ENCODE measurements at regions not wholly inside any gene's neighbourhood (a gene's known extent, or its start where the extent isn't known, plus 50 kb on each side); places are given as distances from the start of the nearest gene placed in this dataset.

DNA sequence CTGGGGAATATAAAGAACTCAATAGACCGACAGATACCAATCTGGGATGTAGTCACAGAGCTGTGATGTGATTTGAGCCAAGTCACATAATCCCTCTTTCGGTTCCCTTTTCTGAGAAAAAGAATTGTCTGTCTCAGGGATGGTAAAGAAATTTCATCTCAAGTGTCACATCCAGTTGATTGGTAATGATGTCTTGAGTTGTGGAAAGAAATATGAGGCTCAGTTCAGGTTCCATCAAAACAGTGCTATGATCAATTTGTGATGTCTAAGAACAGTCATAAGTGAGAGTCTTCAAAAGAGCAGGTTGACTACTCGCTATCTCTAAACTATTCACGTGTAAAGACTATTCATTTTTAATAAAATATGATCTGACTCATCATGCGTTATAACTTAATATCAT, 223.3 kb downstream of the METTL4 start:
- Mint-ChIP-seq H3K27ac (no peak overlapping the region), H3K4me3 (no peak overlapping the region), H3K36me3 (no peaks in the 10 kb centered on the region), H3K4me1 (no peaks in the 10 kb centered on the region), H3K9me3 (peaks cover 0 to 2% (median 0%) of the 10 kb centered on the region in 7 donors), H3K27me3 (peaks cover 4 to 19% (median 15%) of the 10 kb centered on the region in 3 donors)
- DNase-seq (no peak), ATAC-seq (ENCODE audit: low read depth in 2 of 2) (no peak)

DNA sequence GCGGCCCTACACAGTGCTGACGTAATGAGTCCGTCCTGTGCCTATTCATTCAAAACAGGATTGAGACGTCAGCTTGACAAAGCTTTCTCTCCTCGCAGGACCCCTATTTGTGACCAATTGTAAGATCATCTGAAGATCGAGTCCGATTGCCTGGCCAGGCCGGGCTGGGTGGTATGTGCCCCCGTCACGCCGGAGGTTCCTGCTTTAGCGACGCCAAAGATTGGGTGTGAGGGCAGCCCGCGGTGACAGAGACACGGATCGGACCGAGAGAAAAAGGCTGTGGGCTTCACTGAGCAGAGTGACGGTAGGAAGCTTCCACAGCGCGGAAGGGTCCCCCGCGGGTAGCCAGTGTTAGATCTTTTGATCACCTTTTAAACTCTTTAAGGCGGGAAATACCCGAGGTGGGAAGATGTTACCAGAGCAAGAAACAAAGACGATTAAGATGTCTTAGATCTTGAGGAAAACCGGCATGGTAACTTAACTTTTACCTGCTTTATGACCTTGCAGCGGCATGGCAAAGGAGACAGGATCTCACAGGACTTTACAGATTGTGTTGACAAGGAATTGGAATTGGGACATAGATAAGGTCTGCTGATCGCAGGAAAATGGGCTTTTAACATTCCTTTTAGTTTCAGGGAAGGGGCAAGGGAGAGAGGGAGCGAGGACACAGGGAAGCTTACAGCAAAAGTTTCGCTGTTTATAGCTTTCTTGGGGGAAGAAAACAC, 220.0 kb downstream of the METTL4 start:
- Mint-ChIP-seq H3K27ac (no peak overlapping the region), H3K4me1 (no peaks in the 10 kb centered on the region), H3K27me3 (peaks cover 7 to 18% (median 14%) of the 10 kb centered on the region in 3 donors), H3K9me3 (peaks cover 0 to 1% (median 0%) of the 10 kb centered on the region in 7 donors), H3K4me3 (peak overlapping the region in 2 of 8 donors; percentile 32 to 41), H3K36me3 (no peaks in the 10 kb centered on the region)
- DNase-seq: no peak
- ATAC-seq (ENCODE audit: low read depth in 2 of 2): no peak

DNA sequence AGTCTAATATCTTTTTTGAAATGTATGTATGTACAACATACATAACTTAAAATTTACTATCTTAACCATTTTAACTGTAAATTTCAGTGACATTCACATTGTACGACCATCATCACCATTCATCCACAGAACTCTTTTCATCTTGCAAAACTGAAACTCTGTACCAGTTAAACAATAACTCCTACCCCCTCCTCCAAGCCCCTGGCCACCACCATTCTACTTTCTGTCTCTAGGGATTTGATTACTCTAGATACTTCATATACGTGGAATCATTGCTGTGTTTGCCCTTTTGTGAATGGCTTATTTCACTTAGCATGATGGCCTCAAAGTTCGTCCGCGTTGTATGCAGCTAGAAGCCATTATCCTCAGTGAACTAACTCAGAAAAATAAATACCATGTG, 217.0 kb downstream of the METTL4 start:
- Mint-ChIP-seq H3K36me3 (no peaks in the 10 kb centered on the region), H3K9me3 (peaks cover 0 to 1% (median 0%) of the 10 kb centered on the region in 7 donors), H3K4me3 (no peak overlapping the region), H3K27ac (no peak overlapping the region), H3K27me3 (peaks cover 12 to 31% (median 19%) of the 10 kb centered on the region in 3 donors), H3K4me1 (no peaks in the 10 kb centered on the region)
- DNase-seq (no peak), ATAC-seq (ENCODE audit: low read depth in 2 of 2) (no peak)

DNA sequence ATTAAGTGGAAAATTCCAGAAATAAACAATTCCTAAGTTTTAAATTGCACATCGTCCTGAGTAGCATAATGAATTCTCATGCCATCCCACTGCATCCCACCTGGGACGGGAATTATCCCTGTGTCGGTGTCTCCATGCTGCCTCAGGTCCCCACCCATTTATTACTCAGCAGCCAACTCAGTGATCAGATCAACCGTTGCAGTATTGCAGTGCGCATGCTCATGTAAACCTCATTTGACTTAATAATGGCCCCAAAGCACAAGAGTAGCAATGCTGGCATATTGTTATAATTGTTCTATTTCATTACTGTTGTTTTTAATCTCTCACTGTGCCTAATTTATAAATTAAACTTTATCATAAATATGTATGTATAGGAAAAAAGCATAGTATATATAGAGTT, 214.4 kb downstream of the METTL4 start:
- Mint-ChIP-seq H3K27me3 (peaks cover 5 to 15% (median 13%) of the 10 kb centered on the region in 3 donors), H3K4me3 (no peak overlapping the region), H3K36me3 (no peaks in the 10 kb centered on the region), H3K9me3 (no peaks in the 10 kb centered on the region), H3K4me1 (no peaks in the 10 kb centered on the region), H3K27ac (no peak overlapping the region)
- DNase-seq: no peak
- no peak for ATAC-seq (ENCODE audit: low read depth in 2 of 2)

DNA sequence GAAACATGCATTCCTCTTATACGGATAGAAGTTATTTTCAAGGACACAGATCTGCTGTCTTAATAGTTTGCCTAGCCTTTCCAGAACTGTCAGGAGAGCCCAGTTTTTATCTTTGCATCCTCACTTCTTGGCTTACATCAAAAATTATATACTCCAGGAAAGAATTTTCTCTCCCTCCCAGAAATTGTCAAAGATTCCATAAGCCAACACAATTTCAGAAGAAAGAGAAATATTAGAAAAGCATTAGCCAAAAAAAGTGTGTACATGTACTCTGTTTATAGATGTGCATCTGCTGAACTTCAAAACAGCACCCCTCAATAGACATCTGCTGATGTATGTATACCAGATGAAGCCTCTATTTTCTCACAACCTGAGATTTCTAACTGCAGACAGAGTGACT, 210.4 kb downstream of the METTL4 start:
- Mint-ChIP-seq H3K4me3 (no peak overlapping the region), H3K4me1 (no peaks in the 10 kb centered on the region), H3K9me3 (no peaks in the 10 kb centered on the region), H3K27ac (no peak overlapping the region), H3K27me3 (peaks cover 5 to 29% (median 10%) of the 10 kb centered on the region in 3 donors), H3K36me3 (no peaks in the 10 kb centered on the region)
- ATAC-seq (ENCODE audit: low read depth in 2 of 2): no peak
- no peak for DNase-seq

DNA sequence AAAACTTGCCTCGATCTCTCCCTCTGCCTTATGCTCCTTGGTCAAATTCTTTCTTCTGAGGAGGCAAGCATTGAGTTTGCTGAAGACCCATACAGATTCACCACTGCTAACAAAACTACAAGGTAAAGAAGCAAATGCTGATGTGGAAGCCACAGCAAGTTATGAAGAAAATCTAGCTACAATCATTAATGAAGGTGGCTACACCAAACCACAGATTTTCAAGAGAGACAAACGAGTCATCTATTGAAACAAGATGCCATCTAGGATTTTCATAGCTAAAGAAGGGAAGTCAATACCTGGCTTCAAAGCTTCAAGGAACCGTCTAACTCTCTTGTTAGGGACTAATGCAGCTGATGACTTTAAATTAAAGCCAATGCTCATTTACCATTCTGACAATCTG, 203.2 kb downstream of the METTL4 start:
- ATAC-seq (ENCODE audit: low read depth in 2 of 2) (no peak), DNase-seq (no peak)

DNA sequence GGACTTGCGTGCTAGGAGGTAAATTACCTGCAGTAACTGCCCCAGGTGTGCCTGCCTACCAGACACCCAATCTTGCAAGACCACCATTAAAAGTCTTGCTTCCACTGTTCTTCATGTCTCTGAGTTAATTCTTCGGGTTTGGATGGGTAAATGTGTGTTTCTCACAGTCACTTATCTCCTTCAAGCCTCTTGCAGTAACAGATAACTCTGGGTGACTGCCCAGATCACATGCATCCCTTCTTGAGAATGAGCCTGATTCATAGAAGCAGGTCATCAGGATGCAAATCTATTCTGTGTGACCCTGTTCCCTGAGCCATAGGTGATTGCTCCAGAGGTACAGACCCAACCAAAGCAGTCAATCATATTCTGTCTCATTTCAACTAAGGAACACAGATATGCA, 194.6 kb downstream of the METTL4 start:
- no peak for DNase-seq
- H3K9me3 Mint-ChIP-seq: peaks cover 0 to 6% (median 2%) of the 10 kb centered on the region in 7 donors
- peaks cover 20 to 50% (median 34%) of the 10 kb centered on the region in 3 donors for H3K27me3 Mint-ChIP-seq
- H3K36me3 Mint-ChIP-seq: no peaks in the 10 kb centered on the region
- no peak overlapping the region for H3K4me3 Mint-ChIP-seq
- ATAC-seq (ENCODE audit: low read depth in 2 of 2): no peak
- no peak overlapping the region for H3K27ac Mint-ChIP-seq
- no peaks in the 10 kb centered on the region for H3K4me1 Mint-ChIP-seq

More for the DNA sequence above, 203.2 kb downstream of the METTL4 start:
- Mint-ChIP-seq H3K9me3 (peaks cover 0 to 6% (median 3%) of the 10 kb centered on the region in 7 donors), H3K27me3 (peaks cover 4 to 35% (median 15%) of the 10 kb centered on the region in 3 donors), H3K27ac (no peak overlapping the region), H3K4me1 (no peaks in the 10 kb centered on the region), H3K4me3 (no peak overlapping the region), H3K36me3 (no peaks in the 10 kb centered on the region)

DNA sequence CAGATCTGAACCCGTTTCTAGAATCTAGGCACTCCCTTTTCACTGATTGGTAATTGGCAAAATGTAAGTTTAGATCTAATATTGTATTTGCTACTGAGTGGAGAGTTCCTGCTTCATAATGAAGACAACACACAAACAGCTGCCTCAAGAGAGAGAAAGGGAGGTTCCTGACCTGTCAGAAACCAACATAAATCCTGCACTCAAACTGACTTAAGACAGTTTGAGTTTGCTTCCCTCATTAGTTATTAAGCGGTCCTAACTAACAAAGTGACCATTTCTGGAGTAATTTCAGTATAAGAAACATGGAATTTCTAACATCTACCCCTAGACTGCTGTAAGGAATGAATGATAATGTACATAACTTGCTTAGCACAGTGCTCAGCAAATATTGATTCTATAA, 191.2 kb downstream of the METTL4 start:
- no peak for DNase-seq
- Mint-ChIP-seq H3K27ac (no peak overlapping the region), H3K4me1 (no peaks in the 10 kb centered on the region), H3K27me3 (peaks cover 21 to 29% (median 26%) of the 10 kb centered on the region in 3 donors), H3K36me3 (no peaks in the 10 kb centered on the region), H3K4me3 (no peak overlapping the region), H3K9me3 (peaks cover 0 to 6% (median 0%) of the 10 kb centered on the region in 7 donors)
- no peak for ATAC-seq (ENCODE audit: low read depth in 2 of 2)

DNA sequence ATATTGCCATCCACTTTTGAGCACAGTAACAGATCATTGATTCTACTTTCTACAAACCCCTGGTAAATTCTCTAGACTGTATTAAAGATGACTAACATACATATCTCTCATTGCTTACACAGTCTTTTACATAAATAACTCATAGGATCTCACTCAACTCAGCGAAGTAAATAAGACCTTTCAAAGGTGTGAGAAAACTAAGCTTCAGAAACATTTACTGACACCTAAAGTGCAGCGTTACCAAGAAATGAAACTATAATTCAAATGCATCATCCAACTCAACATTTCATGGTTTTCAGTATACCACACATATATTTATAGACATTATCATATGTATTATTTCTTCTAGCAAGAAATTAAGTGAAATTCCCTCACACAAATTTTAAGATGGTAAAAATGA, 189.8 kb downstream of the METTL4 start:
- Mint-ChIP-seq H3K27ac (no peak overlapping the region), H3K4me3 (no peak overlapping the region), H3K9me3 (peaks cover 0 to 20% (median 6%) of the 10 kb centered on the region in 7 donors), H3K4me1 (no peaks in the 10 kb centered on the region), H3K36me3 (no peaks in the 10 kb centered on the region), H3K27me3 (peaks cover 13 to 21% (median 20%) of the 10 kb centered on the region in 3 donors)
- ATAC-seq (ENCODE audit: low read depth in 2 of 2): no peak
- no peak for DNase-seq

DNA sequence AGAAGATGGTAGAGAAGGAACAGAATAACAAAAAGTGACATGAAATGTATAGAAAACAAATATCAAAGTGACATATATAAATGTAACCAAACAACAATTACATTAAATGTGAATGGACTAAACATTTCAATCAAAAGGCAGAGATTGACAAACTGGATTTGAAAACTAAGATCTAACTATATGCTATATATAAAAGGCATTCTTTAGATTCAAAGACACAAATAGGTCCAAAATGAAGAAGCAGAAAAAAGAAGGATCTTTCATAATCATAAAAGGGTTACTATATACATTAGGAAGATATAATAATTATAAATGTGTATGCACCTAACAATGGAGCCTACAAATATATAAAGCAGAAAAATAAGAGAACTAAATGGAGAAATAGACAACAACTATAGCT, 183.7 kb downstream of the METTL4 start:
- Mint-ChIP-seq H3K27ac (no peak overlapping the region), H3K36me3 (no peaks in the 10 kb centered on the region), H3K4me3 (no peak overlapping the region), H3K27me3 (peaks cover 0 to 4% (median 0%) of the 10 kb centered on the region in 3 donors), H3K9me3 (peaks cover 3 to 34% (median 10%) of the 10 kb centered on the region in 7 donors), H3K4me1 (no peaks in the 10 kb centered on the region)
- ATAC-seq (ENCODE audit: low read depth in 2 of 2) (no peak), DNase-seq (no peak)

DNA sequence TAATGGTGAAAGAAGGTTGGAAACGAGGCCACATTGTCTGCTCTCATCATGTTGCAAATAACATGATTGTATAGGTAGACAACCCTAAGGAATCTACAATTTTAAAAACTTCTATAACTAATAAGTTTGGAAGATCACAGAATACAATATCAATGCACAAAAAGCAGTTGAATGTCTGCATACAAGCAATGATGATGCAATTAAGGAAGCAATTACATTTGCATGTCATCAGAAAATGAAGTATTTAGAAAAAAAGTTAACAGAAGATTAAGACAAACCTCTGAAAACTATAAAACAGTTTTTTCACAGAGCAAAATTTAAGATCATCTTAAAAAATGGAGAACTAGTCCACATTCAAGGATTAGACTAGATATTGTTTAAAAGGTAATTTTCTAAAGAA, 181.1 kb downstream of the METTL4 start:
- no peak overlapping the region for H3K4me3 Mint-ChIP-seq
- no peaks in the 10 kb centered on the region for H3K4me1 Mint-ChIP-seq
- ATAC-seq (ENCODE audit: low read depth in 2 of 2) (no peak), DNase-seq (no peak)
- H3K36me3 Mint-ChIP-seq: no peaks in the 10 kb centered on the region
- peaks cover 0 to 11% (median 0%) of the 10 kb centered on the region in 3 donors for H3K27me3 Mint-ChIP-seq
- H3K27ac Mint-ChIP-seq: no peak overlapping the region
- peaks cover 3 to 33% (median 9%) of the 10 kb centered on the region in 7 donors for H3K9me3 Mint-ChIP-seq

DNA sequence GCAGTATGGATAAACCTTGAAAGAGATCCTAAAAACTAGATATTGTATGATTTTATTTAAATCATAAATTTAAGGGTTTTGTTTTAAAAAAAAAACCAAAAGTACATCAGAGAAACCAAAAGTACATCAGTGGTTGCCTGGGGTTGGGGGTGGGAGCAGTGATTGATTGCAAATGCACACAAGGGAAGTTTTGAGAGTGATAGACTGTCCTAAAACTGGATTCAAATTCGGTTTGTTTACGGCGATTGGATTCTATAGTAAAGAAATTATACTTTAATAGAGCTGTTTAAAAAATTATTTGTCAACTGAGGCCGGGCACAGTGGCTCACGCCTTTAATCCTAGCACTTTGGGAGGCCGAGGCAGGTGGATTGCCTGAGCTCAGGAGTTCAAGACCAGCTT, 179.8 kb downstream of the METTL4 start:
- Mint-ChIP-seq H3K27ac (no peak overlapping the region), H3K4me3 (no peak overlapping the region), H3K27me3 (peaks cover 0 to 15% (median 2%) of the 10 kb centered on the region in 3 donors), H3K9me3 (peaks cover 2 to 21% (median 6%) of the 10 kb centered on the region in 7 donors), H3K4me1 (no peaks in the 10 kb centered on the region), H3K36me3 (no peaks in the 10 kb centered on the region)
- ATAC-seq (ENCODE audit: low read depth in 2 of 2) (no peak), DNase-seq (no peak)

DNA sequence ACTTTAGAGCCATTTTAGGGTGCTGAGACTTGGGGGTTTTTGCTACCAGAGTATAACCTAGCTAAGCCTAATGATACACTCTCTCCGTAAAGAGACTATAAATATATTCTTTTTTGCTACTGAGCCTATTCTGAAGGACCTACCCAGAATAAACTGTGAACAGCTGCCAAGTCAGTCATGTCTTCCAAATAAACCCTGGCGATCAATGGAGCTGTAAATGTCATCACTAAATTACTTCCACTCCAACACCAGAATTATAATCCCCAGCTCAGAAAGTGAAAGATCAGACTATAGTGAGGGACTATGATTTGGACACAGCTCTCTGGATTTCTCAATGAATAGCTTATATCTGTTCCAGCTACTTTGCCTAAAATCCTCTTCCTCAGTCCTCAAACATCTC, 178.9 kb downstream of the METTL4 start:
- Mint-ChIP-seq H3K27me3 (peaks cover 0 to 16% (median 6%) of the 10 kb centered on the region in 3 donors), H3K4me1 (no peaks in the 10 kb centered on the region), H3K27ac (no peak overlapping the region), H3K36me3 (no peaks in the 10 kb centered on the region), H3K4me3 (no peak overlapping the region), H3K9me3 (peaks cover 2 to 11% (median 3%) of the 10 kb centered on the region in 7 donors)
- no peak for DNase-seq
- ATAC-seq (ENCODE audit: low read depth in 2 of 2): no peak

DNA sequence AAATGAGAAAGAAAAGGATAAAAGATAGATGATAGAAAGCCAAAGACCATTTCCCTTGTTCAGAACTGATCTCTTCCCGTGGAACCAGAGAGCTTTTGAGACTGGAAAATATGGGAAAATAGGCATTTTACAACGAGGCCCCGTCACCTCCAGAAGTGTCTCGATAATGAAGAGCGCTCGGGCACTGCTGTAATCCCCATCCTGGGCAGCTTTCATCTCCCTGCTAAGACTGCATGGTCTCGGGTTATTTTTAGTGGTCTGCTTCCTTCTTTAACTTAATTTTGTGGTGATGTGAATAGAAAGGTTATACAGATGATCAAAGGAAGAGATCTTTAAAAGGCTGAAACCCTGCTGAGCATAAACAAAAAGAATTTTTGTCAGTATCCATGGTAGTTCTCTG, 176.6 kb downstream of the METTL4 start:
- peaks cover 0 to 24% (median 12%) of the 10 kb centered on the region in 3 donors for H3K27me3 Mint-ChIP-seq
- no peaks in the 10 kb centered on the region for H3K36me3 Mint-ChIP-seq
- DNase-seq (no peak), ATAC-seq (ENCODE audit: low read depth in 2 of 2) (no peak)
- no peak overlapping the region for H3K4me3 Mint-ChIP-seq
- no peaks in the 10 kb centered on the region for H3K4me1 Mint-ChIP-seq
- peaks cover 0 to 2% (median 0%) of the 10 kb centered on the region in 7 donors for H3K9me3 Mint-ChIP-seq
- no peak overlapping the region for H3K27ac Mint-ChIP-seq

All from naive B cell (primary cell).